GM18858 (cell line): ENCODE measurements at regions not wholly inside any gene's neighbourhood (a gene's known extent, or its start where the extent isn't known, plus 50 kb on each side); places are given as distances from the start of the nearest gene placed in this dataset.
"Not testable (repeated sequence)": the region's sequence is repeated elsewhere in the genome, so short reads cannot be mapped to it uniquely, and the experiment has no call there.

Experiments
- ATAC-seq: cut with Tn5 transposase; IDR thresholded peaks from one replicate; pipeline ENCODE4 v1.9.1; 2021; ENCODE audit not compliant: unreplicated experiment

- ATAC-seq: no peak
Observed at GRCh38 chr20:12416281-12416680, 498.6 kb downstream of the BTBD3 start.

GRCh38 chr20:12433724-12434123 is 516.0 kb downstream of the BTBD3 start:
- no peak for ATAC-seq

GRCh38 chr20:12434672-12435071 is 517.0 kb downstream of the BTBD3 start:
- ATAC-seq: no peak

- no peak for ATAC-seq
Observed at GRCh38 chr20:12435268-12435667, 517.6 kb downstream of the BTBD3 start.

GRCh38 chr20:12453711-12454110 is 536.0 kb downstream of the BTBD3 start:
- no peak for ATAC-seq

- no peak for ATAC-seq
Observed at GRCh38 chr20:12455148-12455547, 537.5 kb downstream of the BTBD3 start.

GRCh38 chr20:12458241-12458640 is 540.5 kb downstream of the BTBD3 start:
- ATAC-seq: no peak

GRCh38 chr20:12464036-12464435 is 544.7 kb upstream of the SPTLC3 start:
- no peak for ATAC-seq

- ATAC-seq: no peak
Observed at GRCh38 chr20:12466915-12467314, 541.9 kb upstream of the SPTLC3 start.

- ATAC-seq: no peak
Observed at GRCh38 chr20:12467758-12468157, 541.0 kb upstream of the SPTLC3 start.

GRCh38 chr20:12482661-12483060 is 526.1 kb upstream of the SPTLC3 start:
- no peak for ATAC-seq

- ATAC-seq: no peak
Observed at GRCh38 chr20:12502443-12502842, 506.3 kb upstream of the SPTLC3 start.

- no peak for ATAC-seq
Observed at GRCh38 chr20:12504779-12505178, 504.0 kb upstream of the SPTLC3 start.

GRCh38 chr20:12511499-12511898 is 497.3 kb upstream of the SPTLC3 start:
- no peak for ATAC-seq

GRCh38 chr20:12512755-12513154 is 496.0 kb upstream of the SPTLC3 start:
- no peak for ATAC-seq

- ATAC-seq: no peak
Observed at GRCh38 chr20:12528104-12528503, 480.7 kb upstream of the SPTLC3 start.

- no peak for ATAC-seq
Observed at GRCh38 chr20:12528591-12529041, 480.2 kb upstream of the SPTLC3 start.

- no peak for ATAC-seq
Observed at GRCh38 chr20:12531626-12532025, 477.1 kb upstream of the SPTLC3 start.

GRCh38 chr20:12535316-12535715 is 473.5 kb upstream of the SPTLC3 start:
- ATAC-seq: no peak

- no peak for ATAC-seq
Observed at GRCh38 chr20:12535770-12536169, 473.0 kb upstream of the SPTLC3 start.

- ATAC-seq: no peak
Observed at GRCh38 chr20:12554426-12554825, 454.3 kb upstream of the SPTLC3 start.

- ATAC-seq: no peak
Observed at GRCh38 chr20:12555369-12555768, 453.4 kb upstream of the SPTLC3 start.

- not testable (repeated sequence) for ATAC-seq
Observed at GRCh38 chr20:12555849-12556248, 452.9 kb upstream of the SPTLC3 start.

- no peak for ATAC-seq
Observed at GRCh38 chr20:12557224-12557623, 451.5 kb upstream of the SPTLC3 start.
